HG02763 (cell line): ENCODE measurements at regions not wholly inside any gene's neighbourhood (a gene's known extent, or its start where the extent isn't known, plus 50 kb on each side); places are given as distances from the start of the nearest gene placed in this dataset.

Experiments used
- ATAC-seq: cut with Tn5 transposase; IDR thresholded peaks from one replicate; pipeline ENCODE4 v1.9.1; 2021; ENCODE audit warnings: mild to moderate bottlenecking, moderate library complexity; ENCODE audit not compliant: unreplicated experiment

DNA sequence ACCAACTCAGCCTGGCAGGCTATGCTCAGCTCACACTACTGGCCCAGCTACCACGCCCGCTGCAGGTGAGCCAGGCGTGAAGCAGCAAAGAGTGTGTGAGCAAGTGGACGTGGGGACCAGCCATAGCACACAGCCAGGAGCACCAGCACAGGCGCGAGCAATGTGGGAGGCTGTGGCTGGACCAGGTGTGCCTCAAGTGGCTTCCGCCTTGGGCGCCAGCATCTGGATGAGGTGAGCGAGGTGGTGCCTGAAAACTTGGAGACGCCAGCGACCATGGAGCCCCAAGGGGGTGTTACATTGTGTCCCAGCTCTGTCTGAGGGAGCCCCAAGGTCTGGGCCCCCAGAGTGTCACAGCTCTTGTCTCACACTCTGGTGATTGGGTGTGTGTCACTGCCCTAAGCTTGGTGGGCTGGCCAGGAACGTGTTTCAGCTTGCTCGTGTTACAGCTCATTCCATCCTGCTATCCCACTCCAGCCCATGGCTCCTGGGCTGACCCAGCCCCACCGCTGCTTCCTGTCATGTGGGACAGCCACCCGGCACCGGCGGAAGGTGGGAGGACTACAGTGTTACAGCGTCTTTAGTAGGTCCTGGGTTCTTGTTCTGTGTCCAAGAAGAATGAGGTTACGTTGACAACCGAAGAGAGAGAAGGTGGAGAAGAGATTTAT, 508.0 kb upstream of the MMS22L start:
- no peak for ATAC-seq

DNA sequence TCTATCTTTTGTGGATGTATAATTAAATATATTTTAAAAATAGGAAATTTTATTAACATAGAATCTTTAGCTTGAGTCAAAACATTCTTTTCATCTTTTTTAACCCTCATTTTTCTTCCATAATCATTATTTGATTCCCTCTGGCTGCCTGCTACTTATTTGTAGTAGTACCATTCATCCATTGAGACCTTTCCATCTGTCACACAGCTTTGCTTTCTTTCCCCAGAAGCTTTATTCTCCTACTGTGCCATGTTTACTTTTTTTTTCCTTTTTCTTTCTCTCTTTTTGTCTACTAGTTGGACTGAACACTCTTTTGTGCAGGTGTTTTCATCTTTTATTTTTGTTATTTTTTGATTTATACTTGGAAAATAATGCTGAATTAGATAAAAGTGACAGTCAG, 522.6 kb upstream of the MMS22L start:
- ATAC-seq: no peak

DNA sequence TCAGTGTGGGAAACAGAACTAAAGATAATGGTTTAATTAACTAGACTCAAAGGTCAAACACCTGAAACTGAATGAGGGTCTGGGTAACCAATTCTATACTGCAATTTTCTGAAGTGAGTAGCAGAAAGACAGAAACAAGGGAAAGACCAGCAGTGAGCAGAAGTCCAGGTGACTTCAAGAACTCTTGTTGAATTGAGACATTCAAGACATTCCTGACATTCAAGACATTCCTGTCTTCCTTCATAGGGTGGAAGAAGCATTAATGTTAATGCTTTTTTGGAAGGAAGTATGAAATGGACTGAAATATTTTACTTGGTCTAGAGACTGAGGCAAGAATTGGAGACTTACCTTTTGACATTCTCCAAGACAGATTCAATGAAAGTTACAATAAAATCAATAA, 529.9 kb upstream of the MMS22L start:
- ATAC-seq: no peak

DNA sequence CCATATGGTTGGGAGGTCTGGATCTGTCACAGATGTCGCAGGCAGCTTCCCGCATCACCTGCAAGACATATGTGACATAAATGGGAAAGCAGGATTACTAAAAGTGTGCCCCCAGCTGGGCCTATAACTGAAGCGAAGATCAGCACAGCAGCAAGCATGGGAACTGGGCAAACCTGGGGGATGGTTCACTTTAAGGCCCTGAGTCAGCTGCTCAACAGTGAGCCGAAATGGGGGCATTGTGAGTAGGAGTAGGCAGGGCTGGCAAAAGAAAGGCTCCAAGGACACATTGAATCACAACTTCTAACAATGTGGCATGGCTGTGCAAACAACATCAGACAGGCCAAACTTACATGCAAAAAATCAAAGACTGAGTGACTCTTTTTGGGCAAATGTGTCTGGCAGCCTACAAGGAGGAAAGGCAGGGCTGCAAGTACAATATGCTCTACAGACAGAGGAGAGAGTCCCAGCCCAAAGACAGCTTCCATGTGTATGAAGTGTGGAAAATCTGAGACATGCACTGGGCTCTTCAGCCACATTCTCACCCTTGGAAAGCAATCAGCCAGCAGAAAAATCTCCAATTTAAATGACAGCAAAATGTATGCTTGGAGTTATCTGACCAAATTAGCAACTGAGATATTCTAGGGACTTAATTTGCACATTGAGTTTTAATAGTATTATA, 531.0 kb upstream of the MMS22L start:
- no peak for ATAC-seq

DNA sequence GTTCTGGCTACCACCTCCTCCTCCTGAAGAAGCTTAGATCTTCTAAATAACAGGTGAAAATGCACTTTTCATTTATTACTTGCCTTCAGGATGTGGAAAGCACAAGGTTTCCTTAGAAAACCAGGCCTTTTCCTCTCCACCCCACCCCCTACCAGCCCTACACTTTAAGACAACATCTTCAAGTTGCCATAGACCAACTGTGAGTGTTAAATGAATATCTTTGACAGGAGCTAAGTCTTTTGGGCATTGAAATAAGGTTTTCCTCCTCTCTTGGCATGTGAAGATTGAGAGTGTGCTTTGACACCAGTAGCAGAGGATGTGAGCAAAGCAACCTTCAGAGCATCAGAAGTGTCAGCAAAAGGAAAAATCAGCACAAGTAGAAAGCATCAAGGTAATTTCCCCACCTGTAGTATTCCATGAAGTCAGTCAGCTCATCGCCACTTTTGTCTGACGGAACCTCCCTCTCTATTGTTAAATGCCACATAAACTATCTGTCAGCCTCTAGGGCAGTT, 532.3 kb upstream of the MMS22L start:
- ATAC-seq: no peak

DNA sequence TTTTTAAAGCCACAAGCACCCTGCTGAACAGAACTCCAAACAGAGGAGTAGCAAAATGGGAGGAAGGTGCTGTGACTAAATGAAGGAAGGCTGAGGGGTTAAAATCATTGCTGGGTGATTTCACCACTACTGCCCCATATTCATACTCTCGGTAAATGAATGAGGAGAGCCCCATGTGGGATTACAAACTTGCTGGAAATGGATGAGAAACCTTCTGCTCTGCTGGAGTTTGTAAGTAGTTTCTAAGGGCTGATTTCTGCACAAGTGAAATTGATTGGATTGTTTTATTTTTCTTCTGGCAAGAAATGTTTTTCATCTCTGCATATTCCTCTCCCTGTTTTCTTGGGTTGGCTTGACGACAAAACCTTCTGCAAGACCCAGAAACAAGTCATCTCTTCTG, 533.5 kb upstream of the MMS22L start:
- no peak for ATAC-seq

DNA sequence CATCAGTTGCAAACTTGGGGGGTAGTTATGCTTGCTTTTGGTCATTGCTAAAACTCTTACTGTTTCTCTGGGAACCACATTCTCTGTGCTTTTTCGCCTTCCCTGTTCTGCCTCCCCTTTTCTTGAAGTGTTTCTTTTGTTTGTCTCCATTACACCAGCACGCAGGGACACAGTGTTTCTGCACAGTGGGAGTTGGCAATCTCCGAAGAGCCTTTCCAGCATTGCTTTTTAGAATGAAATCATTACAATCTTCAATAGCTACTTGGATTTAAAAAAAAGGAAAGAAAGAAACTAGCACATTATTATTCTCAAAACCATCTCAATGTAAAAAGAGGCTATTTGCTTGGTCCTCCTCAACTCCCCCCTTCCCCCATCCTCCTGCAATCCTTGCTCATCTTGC, 536.7 kb upstream of the MMS22L start:
- ATAC-seq: no peak

DNA sequence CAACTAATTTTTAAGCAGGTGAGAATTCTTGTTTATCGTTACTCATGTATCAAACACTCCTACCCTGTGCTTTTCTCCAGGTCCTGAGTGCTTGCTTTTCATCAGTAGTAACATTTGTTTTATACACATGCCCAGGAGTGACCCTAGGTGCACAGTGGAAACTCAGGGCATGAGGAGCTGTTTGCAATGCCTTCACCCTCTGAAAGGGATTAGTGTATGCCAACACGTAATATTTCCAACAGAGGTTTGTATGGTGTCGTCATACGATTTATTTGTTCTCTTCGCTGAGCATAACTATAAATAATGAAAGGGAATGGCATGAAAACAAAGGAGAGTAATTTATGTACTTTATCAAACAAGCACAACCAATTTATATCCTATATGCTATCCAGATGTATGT, 537.4 kb upstream of the MMS22L start:
- no peak for ATAC-seq

DNA sequence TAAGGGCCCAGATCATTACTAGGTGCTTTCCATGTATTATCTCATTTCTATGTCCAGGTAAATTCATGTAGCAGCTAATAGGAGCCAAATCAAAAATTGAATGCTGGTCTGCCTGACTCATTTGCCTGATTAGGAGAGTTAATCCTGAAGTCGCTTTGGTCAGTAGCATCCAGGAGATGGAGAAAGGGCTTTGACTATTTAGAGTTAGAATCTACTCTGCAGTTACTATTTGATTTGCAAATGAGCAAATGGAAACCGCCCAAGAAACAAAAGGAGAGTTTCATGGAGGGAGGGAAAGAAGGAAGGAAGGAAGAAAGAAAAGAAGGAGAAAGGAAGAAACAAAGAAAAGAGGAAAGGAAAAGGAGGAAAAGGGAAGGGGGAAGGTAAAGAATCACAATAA, 539.6 kb upstream of the MMS22L start:
- no peak for ATAC-seq

DNA sequence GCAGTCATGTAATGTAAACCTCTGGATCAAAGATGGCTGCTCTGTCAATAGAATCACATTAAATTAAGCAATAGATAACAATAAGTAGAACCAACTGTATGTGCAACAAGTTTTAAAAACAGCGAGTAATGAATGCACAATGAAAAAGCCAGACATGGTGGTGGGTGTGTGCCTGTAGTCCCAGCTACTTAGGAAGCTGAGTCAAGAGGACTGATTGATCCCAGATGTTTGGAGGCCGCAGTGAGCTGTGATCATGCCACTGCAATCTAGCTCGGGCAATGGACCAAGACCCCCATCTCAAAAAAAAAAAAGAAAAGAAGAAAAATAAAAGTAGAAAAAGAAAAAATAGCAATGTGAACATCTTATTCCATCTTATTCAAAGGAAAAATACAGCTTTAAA, 558.7 kb upstream of the MMS22L start:
- ATAC-seq: no peak

DNA sequence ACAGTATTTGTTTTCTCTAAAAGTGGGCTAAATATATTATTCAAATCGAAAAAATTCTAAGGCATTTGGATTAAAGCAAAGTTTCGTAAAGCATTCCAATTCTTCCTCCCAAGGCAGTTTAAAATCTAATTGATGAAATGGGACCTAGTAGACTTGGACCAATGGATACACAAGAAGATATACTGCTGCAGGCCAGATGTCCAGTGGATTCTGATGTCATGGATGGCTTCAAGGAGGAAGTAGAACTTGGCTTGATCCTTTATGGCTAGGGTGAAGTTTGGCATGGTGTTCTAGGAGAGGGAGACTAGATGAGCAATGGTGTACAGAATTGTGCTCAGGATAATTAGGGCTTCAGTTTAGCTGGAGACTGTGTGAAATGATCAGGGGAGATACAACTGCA, 559.5 kb upstream of the MMS22L start:
- no peak for ATAC-seq

DNA sequence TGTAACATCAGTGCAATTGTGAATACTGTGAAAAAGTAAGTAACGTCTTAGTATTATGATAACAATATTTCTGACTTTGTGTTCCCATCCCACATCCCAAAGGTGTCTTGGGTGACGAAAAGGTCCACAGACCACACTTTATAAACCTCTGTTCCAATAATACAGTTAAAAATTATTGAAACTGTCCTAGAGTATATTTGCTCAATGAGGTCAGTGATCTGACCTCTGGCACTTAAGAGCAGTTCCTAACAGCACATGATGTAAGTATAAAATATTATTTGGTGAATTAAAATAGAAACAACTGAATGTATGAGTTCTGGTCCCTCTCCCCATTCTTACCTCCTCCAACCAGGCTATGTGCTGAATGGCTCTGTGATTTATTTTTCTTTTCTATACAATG, 566.4 kb upstream of the MMS22L start:
- no peak for ATAC-seq

DNA sequence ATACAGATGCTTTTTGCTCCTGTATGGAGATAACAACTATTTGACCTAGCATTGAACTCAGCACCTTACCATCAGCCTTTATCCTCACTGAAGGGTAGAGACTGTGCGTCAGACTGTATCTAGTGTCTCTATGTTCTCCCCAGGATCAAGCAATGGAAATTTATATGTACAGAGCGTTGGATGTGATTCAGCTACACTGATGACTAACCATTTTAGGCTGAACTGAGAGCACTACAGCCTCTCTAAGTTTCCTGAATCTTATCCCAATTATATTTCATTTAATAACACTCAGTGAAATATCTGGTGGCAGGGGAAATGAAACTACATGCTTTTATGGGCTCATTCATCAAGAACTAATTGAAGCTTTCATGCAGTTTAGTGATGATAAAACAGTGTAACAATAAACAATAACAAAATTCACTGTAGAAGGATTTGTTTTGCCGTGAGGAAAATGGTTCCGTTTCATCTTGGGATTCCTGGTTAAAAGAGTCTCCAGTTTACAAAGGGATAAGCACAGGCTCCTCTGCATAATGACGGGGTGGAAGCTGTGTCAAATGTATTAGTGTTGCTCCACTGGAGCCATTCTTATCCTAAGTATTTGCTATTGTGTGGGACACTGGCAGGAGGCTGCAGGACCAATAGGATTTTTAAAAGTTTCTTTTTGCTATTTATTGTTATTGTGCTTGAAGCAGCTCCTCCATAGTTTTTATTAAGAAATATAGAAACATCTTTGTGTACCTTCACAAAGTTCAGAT, 567.6 kb upstream of the MMS22L start:
- no peak for ATAC-seq

DNA sequence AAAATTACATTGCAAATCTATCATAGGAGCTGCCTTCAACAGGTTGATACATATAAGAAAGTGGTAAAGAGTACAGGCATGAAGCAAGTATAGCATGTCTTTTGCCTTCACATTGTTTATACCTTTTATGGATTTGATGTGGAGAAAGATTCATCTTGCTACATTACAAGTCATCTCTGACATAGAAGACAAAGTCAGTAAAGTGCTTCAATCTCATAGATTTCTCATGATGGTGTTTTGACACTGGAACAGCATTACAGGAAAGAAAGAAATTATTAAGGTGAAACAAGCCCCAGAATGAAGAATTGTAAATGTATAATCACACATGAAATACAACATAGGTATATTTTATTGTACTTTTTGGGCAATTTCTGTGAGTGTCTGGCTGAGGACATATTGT, 580.7 kb upstream of the MMS22L start:
- no peak for ATAC-seq

DNA sequence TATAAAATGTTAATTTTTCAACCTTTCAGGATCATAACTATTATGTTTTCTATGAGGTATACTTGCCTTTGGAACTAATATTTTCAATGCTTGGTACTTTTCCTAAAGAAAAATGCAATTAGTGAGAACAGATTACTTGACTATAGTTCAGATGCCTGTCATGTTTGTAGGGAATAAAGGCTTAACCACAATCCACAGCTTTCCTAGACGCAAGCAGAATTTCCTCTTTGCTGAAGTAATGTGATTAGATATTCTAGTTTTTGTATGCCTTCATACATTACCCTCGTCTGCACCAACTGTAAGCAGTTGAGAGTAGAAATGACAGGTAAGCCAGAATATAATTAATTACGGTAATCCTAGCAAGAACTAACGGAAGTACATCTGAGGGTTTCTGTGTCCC, 581.4 kb upstream of the MMS22L start:
- ATAC-seq: no peak

DNA sequence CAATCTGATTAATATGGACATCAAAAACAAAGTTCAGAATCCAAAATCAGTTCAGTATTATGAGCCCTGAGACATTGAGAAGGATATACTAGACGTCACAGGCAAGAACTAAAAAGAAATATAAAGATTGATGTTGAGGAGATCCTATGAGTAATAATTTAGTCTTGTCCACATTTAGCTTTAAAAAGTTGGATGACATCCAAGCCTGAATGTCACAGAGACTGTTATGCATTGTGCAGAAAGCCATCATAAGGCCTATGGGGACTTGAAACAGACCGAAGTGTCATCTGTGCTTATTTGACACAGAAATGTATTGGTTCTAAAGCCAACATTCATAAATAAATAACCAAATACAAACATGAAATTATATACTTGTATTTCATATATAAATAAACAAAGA, 581.8 kb upstream of the MMS22L start:
- no peak for ATAC-seq

DNA sequence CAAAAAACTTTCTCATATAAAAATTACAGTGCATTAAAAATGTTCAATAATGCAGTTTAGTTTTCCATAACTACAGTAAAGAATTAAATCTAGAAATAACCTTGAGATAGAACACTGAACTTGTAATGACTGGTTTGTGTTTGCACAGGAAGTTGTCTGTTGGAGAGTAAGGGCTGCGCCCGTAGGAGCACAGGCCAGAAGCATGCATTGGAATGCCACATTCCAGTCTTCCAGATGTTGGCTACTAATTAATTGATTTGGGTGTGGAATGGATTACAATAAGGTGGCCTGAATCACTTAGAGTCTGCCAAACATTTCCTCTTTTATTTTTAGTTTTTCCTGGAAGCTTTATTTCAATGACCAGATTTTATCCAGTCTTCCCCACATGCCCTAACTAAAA, 582.6 kb upstream of the MMS22L start:
- ATAC-seq: no peak

DNA sequence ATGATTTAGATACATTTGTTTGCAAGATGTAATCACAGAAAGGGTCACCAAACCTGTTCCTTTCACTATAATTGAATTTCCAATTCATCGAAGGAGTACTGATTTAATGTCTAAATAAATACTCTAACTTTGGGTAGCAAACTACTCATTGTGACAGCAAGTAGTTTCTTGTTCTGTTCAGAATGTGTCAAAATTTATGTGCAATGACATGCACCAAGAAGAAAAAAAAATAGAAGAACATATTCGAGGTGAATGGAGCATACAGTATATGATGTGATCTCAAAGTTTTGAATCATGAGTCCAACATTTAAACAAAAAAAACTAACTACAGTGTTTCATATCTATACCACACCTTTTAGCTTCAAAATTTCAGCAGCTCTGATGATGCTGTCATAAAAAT, 583.6 kb upstream of the MMS22L start:
- ATAC-seq: no peak

DNA sequence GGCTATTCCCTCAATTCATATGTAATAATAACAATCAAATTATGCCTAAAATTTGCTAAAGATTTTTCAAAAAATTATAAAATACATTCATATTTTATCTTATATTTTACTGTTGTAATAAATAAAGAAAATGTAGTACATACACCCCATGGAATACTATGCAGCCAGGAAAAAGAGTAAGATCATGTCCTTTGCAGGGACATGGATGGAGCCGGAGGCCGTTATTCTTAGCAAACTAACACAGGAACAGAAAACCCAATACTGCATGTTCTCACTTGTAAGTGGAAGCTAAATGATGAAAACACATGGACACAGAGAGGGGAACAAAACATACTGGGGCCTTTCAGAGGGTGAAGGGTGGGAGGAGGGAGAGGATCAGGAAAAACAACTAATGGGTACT, 584.2 kb upstream of the MMS22L start:
- ATAC-seq: no peak

DNA sequence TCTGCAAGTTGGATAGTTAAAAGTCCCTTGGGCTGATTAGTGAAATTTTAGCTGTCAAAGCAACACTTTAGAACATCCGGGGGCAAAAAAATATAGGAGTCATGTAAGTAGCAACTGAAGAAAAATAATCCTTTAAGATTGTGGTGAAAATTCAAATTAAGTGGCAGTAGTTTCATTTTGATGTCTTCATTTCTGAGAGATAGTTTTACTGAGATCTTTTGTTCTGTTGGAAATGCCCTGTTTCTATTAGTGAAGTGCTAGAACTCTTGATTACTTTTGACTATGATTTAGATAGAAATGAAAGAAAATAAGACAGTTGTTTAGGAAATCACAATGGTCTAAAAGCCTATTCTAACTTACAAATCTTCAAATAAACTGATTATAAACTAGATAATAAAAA, 587.3 kb upstream of the MMS22L start:
- no peak for ATAC-seq

DNA sequence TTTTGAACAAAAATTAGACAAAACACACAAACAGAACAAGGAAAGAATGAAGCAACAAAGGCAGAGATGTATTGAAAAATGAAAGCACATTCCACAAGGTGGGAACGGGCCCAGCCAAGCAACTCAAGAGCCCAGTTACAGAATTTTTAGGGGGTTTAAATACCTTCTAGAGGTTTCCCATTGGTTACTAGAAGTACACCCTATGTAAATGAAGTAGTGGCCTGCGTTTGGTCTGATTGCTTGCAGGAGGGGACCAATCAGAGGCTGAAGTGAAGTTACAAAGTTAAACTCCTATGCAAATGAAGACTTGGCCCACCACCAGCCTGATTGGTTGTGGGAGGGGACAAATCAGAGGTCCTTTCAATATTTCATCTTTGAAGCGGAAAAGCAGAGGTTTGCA, 593.7 kb upstream of the MMS22L start:
- ATAC-seq: no peak

DNA sequence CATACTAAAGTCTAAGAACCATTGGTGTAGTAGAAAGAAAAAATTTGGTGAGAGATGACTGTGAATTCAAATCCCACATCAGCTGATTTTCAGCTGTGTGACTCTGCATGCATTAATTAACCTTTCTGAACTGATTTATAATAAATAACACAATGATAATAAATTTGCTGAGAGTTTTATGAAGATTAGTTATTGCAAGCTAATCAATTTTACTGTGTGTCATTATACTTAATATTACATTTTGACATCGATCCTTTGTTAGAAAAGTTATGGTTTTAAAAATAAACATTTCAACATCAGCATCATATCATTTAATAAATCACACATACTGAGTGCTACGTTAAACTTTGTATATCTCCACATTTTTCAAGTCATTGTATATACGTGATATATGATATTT, 599.7 kb upstream of the MMS22L start:
- ATAC-seq: no peak
